ENCODE measurements at regions not wholly inside any gene's neighbourhood (a gene's known extent, or its start where the extent isn't known, plus 50 kb on each side); places are given as distances from the start of the nearest gene placed in this dataset.

- H3K27me3 ChIP-seq (ENCODE audit: insufficient read depth, poor library complexity, severe bottlenecking), result no peaks in the 10 kb centered on the region
- no peak overlapping the region for H3K4me3 ChIP-seq (replicated peaks; ENCODE audit: insufficient read depth, low read length)
- H3K27ac ChIP-seq (replicated peaks), result no peak overlapping the region
- DNase-seq (ENCODE audit: low read depth in 1 of 2, low spot score in 1 of 2), result no peak
- no peak for TF ChIP-seq GABPA (IDR thresholded peaks at IDR 0.05; ENCODE audit: low read depth)
- no peak for TF ChIP-seq POLR2AphosphoS5 (IDR thresholded peaks at IDR 0.05; ENCODE audit: low read depth)
- TF ChIP-seq REST (IDR thresholded peaks at IDR 0.05; ENCODE audit: insufficient replicate concordance, low read depth), result no peak
- TF ChIP-seq SPI1 (IDR thresholded peaks at IDR 0.05; ENCODE audit: borderline replicate concordance, low read depth), result no peak
- no peak for TF ChIP-seq CTCF (IDR thresholded peaks at IDR 0.05; ENCODE audit: insufficient read depth, low read length)
Observed at GRCh38 chr21:35814858-35815619, 245.3 kb downstream of the SETD4 start.

GRCh38 chr21:35812679-35813078 lies 247.6 kb downstream of the SETD4 start:
- DNase-seq (ENCODE audit: low read depth in 1 of 2, low spot score in 1 of 2), result no peak
- Histone ChIP-seq H3K4me3 (replicated peaks; ENCODE audit: insufficient read depth, low read length) (no peak overlapping the region), H3K27ac (replicated peaks) (no peak overlapping the region), H3K27me3 (ENCODE audit: insufficient read depth, poor library complexity, severe bottlenecking) (no peaks in the 10 kb centered on the region)
- TF ChIP-seq REST (IDR thresholded peaks at IDR 0.05; ENCODE audit: insufficient replicate concordance, low read depth), result no peak
- TF ChIP-seq SPI1 (IDR thresholded peaks at IDR 0.05; ENCODE audit: borderline replicate concordance, low read depth), result no peak
- TF ChIP-seq GABPA (IDR thresholded peaks at IDR 0.05; ENCODE audit: low read depth), result no peak
- TF ChIP-seq CTCF (IDR thresholded peaks at IDR 0.05; ENCODE audit: insufficient read depth, low read length), result no peak
- TF ChIP-seq POLR2AphosphoS5 (IDR thresholded peaks at IDR 0.05; ENCODE audit: low read depth), result no peak

GRCh38 chr21:35811191-35811806 lies 249.0 kb downstream of the SETD4 start:
- no peak for TF ChIP-seq GABPA (IDR thresholded peaks at IDR 0.05; ENCODE audit: low read depth)
- no peak for TF ChIP-seq CTCF (IDR thresholded peaks at IDR 0.05; ENCODE audit: insufficient read depth, low read length)
- no peak for TF ChIP-seq POLR2AphosphoS5 (IDR thresholded peaks at IDR 0.05; ENCODE audit: low read depth)
- TF ChIP-seq SPI1 (IDR thresholded peaks at IDR 0.05; ENCODE audit: borderline replicate concordance, low read depth), result no peak
- TF ChIP-seq REST (IDR thresholded peaks at IDR 0.05; ENCODE audit: insufficient replicate concordance, low read depth), result no peak
- Histone ChIP-seq H3K4me3 (replicated peaks; ENCODE audit: insufficient read depth, low read length) (no peak overlapping the region), H3K27me3 (ENCODE audit: insufficient read depth, poor library complexity, severe bottlenecking) (no peaks in the 10 kb centered on the region), H3K27ac (replicated peaks) (no peak overlapping the region)
- DNase-seq (ENCODE audit: low read depth in 1 of 2, low spot score in 1 of 2), result no peak

All from HL-60 (cell line).